SK-N-MC (cell line): ENCODE measurements at regions not wholly inside any gene's neighbourhood (a gene's known extent, or its start where the extent isn't known, plus 50 kb on each side); places are given as distances from the start of the nearest gene placed in this dataset.

Experiments used
- DNase-seq: peaks from one replicate; pipeline ENCODE4 v3.0.0-alpha.2; 2011; ENCODE audit warnings: low read depth, low spot score
- H3K27ac ChIP-seq: fragments of 200-600 bp; sonication (generic); 2 replicates; pipeline ENCODE4 v1.5.1; 2016; ENCODE audit warnings: mixed run types
- H3K36me3 ChIP-seq: fragments of 200-600 bp; sonication (generic); 2 replicates; pipeline ENCODE4 v1.6.1; 2017; ENCODE audit warnings: antibody characterized with exemption, low read length, mixed read lengths; ENCODE audit not compliant: insufficient read depth
- H3K4me3 ChIP-seq: fragments of 200-600 bp; sonication (generic); 2 replicates; pipeline ENCODE4 v1.5.1; 2016
- H3K9ac ChIP-seq: fragments of 200-600 bp; sonication (generic); 2 replicates; pipeline ENCODE4 v1.8.0; 2017; ENCODE audit warnings: mixed run types, mixed read lengths; ENCODE audit not compliant: insufficient read length
- H3K9me3 ChIP-seq: fragments of 200-600 bp; sonication (generic); 2 replicates; pipeline ENCODE4 v1.6.1; 2017; ENCODE audit warnings: low read depth, mild to moderate bottlenecking, antibody characterized with exemption, low read length, moderate library complexity, mixed read lengths
- EZH2 ChIP-seq: fragments of 200-600 bp; sonication (generic); IDR thresholded peaks from one replicate; pipeline ENCODE4 v1.6.1; 2017; ENCODE audit warnings: antibody characterized with exemption
- FOXP2 ChIP-seq: optimal IDR thresholded peaks from 2 replicates; pipeline ENCODE3; 2011; ENCODE audit warnings: mild to moderate bottlenecking, moderate library complexity; ENCODE audit not compliant: insufficient read depth; ENCODE audit errors: extremely low read length, control extremely low read depth
- POLR2AphosphoS5 ChIP-seq: IDR thresholded peaks from 2 replicates; pipeline ENCODE4 v1.6.1; 2012; ENCODE audit warnings: mild to moderate bottlenecking, low read depth, low read length, borderline replicate concordance

DNA sequence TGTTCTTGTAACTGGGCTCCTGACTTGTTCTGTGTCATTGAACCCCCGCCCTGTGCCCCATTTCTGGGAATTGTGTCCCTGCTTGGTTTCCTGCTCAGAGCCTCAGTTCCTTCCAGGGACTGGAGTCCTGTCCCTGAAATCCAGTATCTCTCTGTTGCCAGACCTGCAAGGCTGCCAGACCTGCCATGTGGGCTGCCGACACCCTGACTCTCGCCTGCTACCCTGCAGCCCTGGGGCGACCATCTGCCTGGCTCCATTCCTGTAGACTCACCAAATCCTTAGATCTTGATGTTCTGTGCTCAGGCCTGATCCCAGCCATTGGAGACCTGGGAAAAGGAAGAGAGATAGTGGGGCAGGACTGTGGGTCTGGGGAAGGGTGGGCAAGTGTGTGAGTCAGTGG is 383.3 kb upstream of the PROX1 start:
- TF ChIP-seq POLR2AphosphoS5 (no peak), EZH2 (no peak), FOXP2 (no peak)
- no peak overlapping the region for H3K9ac ChIP-seq
- H3K36me3 ChIP-seq, result no peaks in the 10 kb centered on the region
- no peaks in the 10 kb centered on the region for H3K9me3 ChIP-seq
- DNase-seq, result no peak
- H3K4me3 ChIP-seq, result no peak overlapping the region
- no peak overlapping the region for H3K27ac ChIP-seq

DNA sequence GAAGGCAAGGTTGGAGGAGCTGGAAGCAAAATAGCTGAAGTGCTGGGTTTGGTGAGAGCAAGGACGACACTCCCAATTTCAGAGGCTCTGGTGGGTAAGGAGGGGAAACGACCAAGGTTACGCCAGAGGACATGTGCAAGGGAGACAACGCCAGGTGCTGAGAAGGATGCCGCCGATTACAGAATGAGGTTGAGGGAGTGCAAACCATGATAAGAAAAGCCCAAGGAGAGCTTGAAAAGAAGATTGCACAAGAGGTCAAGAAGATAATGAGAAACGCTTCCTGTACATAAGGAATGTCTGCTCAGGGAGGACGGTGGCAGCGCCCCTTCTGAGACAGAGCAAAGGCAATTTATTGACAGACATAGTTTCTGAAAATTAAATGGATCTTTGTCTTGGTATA is 382.0 kb upstream of the PROX1 start:
- DNase-seq, result no peak
- Histone ChIP-seq H3K27ac (no peak overlapping the region), H3K36me3 (no peaks in the 10 kb centered on the region), H3K4me3 (no peak overlapping the region), H3K9ac (no peak overlapping the region), H3K9me3 (no peaks in the 10 kb centered on the region)
- no peak for TF ChIP-seq EZH2
- no peak for TF ChIP-seq POLR2AphosphoS5
- no peak for TF ChIP-seq FOXP2

DNA sequence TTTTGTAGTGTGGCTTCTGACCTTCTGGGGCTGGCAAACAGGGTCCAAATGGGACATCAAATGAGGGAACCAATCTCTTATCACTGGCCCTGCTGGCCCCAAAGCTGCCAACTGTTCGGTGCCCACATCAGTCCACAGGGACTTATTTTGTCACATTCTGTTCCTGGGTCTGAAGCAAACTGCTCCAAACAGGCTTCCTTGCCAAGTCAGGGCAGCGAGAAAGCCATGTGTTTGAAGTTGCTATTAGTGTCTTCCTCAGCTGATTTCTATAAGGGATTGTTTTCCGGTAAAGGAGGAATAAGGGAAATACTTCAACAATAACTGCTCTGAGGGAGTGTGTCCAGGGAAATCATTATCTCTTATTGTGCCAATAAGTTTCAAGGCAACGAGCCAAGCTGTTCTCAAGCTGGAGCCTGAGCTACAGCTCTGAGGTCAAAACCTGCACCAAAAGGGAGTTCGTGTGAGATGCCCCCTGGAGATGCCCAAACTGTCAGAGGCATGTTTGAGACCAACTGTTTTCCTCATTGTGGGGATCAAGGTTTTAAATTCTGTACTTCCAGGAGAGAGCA is 381.4 kb upstream of the PROX1 start:
- DNase-seq, result no peak
- H3K36me3 ChIP-seq, result no peaks in the 10 kb centered on the region
- H3K9me3 ChIP-seq, result no peaks in the 10 kb centered on the region
- no peak overlapping the region for H3K9ac ChIP-seq
- no peak overlapping the region for H3K4me3 ChIP-seq
- TF ChIP-seq POLR2AphosphoS5 (no peak), FOXP2 (no peak), EZH2 (no peak)
- no peak overlapping the region for H3K27ac ChIP-seq

DNA sequence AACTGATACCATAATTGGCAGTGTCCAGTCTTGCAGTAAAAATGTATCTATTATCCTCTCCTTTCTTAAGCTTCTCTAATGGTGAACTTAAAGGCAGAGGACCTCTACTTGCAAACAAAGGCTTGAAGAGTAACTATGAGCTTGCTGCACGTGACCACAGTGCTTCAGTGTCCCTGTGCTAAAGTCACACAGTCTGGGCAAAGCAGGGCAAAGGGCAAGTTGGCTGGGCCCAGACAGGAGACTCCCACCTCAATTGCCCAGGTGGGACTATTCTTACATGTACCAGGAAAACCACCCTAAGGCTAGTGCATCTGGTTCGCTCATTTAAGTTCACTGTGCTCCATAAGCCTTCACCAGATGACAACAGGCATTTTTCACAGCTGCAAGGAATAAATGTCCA is 374.2 kb upstream of the PROX1 start:
- H3K36me3 ChIP-seq, result no peaks in the 10 kb centered on the region
- H3K4me3 ChIP-seq, result no peak overlapping the region
- no peak for DNase-seq
- no peak for TF ChIP-seq EZH2
- no peak for TF ChIP-seq POLR2AphosphoS5
- TF ChIP-seq FOXP2, result no peak
- H3K9me3 ChIP-seq, result no peaks in the 10 kb centered on the region
- H3K9ac ChIP-seq, result no peak overlapping the region
- no peak overlapping the region for H3K27ac ChIP-seq

GRCh38 chr1:213615226-213615916 is 372.4 kb upstream of the PROX1 start:
- Histone ChIP-seq H3K9ac (no peak overlapping the region), H3K9me3 (no peaks in the 10 kb centered on the region), H3K4me3 (no peak overlapping the region), H3K27ac (no peak overlapping the region), H3K36me3 (no peaks in the 10 kb centered on the region)
- DNase-seq, result no peak
- no peak for TF ChIP-seq POLR2AphosphoS5
- no peak for TF ChIP-seq EZH2
- no peak for TF ChIP-seq FOXP2

DNA sequence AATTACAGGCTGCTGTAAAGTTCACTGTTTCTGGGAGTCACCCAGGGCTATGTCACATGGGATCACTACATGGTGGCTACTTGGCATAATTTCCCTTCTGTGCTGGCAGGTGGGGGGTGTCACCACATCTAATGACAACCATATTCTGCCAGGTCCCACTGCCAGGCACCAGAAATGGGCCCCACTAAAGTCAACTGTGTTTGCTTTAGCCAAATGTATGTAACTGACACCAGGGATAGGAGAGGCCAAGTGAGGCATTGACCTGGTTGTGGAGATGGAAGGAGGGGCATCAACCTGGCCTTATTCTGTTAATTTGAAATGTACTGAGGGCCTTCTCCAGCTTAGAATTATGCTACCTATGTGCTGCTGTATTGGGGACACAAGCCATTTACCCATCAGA is 370.6 kb upstream of the PROX1 start:
- H3K9me3 ChIP-seq, result no peaks in the 10 kb centered on the region
- H3K36me3 ChIP-seq, result no peaks in the 10 kb centered on the region
- DNase-seq, result no peak
- no peak overlapping the region for H3K4me3 ChIP-seq
- H3K9ac ChIP-seq, result no peak overlapping the region
- TF ChIP-seq EZH2, result no peak
- no peak for TF ChIP-seq FOXP2
- TF ChIP-seq POLR2AphosphoS5, result no peak
- H3K27ac ChIP-seq, result no peak overlapping the region

- Histone ChIP-seq H3K4me3 (no peak overlapping the region), H3K9ac (no peak overlapping the region), H3K36me3 (no peaks in the 10 kb centered on the region), H3K9me3 (no peaks in the 10 kb centered on the region), H3K27ac (no peak overlapping the region)
- TF ChIP-seq POLR2AphosphoS5 (no peak), FOXP2 (no peak), EZH2 (no peak)
- DNase-seq, result no peak
Measured at GRCh38 chr1:213618094-213618493, 369.7 kb upstream of the PROX1 start.

DNA sequence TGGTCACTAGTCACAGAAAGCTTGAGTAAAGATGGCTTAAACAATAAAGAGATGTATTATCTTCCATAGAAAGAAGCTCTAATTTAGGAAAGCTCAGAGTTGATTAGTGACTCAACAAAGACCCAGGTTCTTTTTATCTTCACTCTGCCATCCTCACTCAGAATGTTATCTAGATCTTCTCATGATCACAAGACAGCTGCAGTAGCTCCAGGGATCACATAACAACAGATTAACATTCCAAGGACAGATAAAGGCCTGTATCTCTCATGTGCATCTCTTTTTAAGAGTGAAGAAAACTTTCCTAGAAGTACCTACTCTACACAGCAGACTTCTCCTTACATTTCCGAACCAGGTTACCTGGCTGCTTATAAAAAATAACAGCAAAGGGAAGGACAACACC is 368.7 kb upstream of the PROX1 start:
- no peak for TF ChIP-seq EZH2
- no peak for TF ChIP-seq FOXP2
- TF ChIP-seq POLR2AphosphoS5, result no peak
- no peak overlapping the region for H3K4me3 ChIP-seq
- no peaks in the 10 kb centered on the region for H3K36me3 ChIP-seq
- DNase-seq, result no peak
- H3K9ac ChIP-seq, result no peak overlapping the region
- H3K9me3 ChIP-seq, result no peaks in the 10 kb centered on the region
- no peak overlapping the region for H3K27ac ChIP-seq

DNA sequence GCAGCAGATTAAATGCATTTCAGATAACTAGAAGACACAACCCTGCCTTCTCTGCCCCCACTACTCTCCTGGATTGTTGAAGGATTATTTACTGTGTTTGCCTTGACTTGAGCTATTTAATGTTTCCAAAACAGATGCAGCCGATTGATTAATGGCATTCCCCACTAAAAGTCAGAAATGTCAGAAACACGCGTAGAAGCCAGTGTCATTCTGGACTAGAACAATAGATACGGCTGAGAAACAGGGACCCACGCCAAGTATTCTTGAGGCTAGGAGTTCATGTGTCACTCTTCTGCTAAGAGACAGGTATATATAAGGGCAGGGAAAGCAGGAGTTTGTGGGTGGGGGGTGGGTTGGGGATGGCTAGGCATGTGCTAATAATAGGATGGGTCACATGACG is 366.7 kb upstream of the PROX1 start:
- H3K9ac ChIP-seq, result no peak overlapping the region
- H3K4me3 ChIP-seq, result no peak overlapping the region
- H3K9me3 ChIP-seq, result no peaks in the 10 kb centered on the region
- no peak for TF ChIP-seq EZH2
- TF ChIP-seq POLR2AphosphoS5, result no peak
- TF ChIP-seq FOXP2, result no peak
- H3K36me3 ChIP-seq, result no peaks in the 10 kb centered on the region
- no peak for DNase-seq
- H3K27ac ChIP-seq, result no peak overlapping the region
